ENCODE measurements at regions not wholly inside any gene's neighbourhood (a gene's known extent, or its start where the extent isn't known, plus 50 kb on each side); places are given as distances from the start of the nearest gene placed in this dataset.

DNA sequence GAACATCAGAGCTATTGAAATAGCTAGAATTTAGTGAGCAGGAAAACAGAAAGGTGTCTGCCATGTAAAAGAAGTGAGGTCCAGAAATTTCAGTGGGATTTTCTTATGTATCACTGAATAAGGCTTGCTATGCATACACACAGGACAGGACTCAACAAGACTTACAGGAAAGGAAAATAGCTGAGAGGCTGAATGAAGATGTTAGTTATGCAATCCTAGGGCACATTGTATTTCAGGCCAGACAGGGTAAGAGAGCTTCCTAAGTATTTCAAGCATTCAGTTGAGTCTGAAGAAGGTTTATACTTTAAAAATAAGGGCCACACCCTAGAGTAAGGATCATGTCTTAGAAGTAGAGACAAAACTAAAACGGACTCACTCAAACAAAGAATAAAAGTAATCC lies 419.9 kb upstream of the PRR20A start:
- Histone ChIP-seq H4K20me1 (ENCODE audit: insufficient read depth, poor library complexity, severe bottlenecking) (no peaks in the 10 kb centered on the region), H3K36me3 (replicated peaks; ENCODE audit: insufficient read depth, low read depth) (no peaks in the 10 kb centered on the region), H2AFZ (no peak overlapping the region), H3K4me3 (no peak overlapping the region), H3K9me3 (ENCODE audit: low read depth) (no peaks in the 10 kb centered on the region), H3K79me2 (no peaks in the 10 kb centered on the region), H3K27ac (no peak overlapping the region), H3K4me1 (ENCODE audit: insufficient read depth) (no peaks in the 10 kb centered on the region), H3K27me3 (no peaks in the 10 kb centered on the region), H3K4me2 (no peak overlapping the region), H3K9me2 (replicated peaks; ENCODE audit: insufficient read depth) (no peaks in the 10 kb centered on the region)
- TF ChIP-seq EZH2 (IDR thresholded peaks at IDR 0.05; ENCODE audit: borderline replicate concordance): no peak
- TF ChIP-seq EZH2phosphoT487 (IDR thresholded peaks at IDR 0.05; ENCODE audit: low read depth, severe bottlenecking, unreplicated experiment): no peak
- TF ChIP-seq, protein P1, sequence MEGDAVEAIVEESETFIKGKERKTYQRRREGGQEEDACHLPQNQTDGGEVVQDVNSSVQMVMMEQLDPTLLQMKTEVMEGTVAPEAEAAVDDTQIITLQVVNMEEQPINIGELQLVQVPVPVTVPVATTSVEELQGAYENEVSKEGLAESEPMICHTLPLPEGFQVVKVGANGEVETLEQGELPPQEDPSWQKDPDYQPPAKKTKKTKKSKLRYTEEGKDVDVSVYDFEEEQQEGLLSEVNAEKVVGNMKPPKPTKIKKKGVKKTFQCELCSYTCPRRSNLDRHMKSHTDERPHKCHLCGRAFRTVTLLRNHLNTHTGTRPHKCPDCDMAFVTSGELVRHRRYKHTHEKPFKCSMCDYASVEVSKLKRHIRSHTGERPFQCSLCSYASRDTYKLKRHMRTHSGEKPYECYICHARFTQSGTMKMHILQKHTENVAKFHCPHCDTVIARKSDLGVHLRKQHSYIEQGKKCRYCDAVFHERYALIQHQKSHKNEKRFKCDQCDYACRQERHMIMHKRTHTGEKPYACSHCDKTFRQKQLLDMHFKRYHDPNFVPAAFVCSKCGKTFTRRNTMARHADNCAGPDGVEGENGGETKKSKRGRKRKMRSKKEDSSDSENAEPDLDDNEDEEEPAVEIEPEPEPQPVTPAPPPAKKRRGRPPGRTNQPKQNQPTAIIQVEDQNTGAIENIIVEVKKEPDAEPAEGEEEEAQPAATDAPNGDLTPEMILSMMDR (IDR thresholded peaks at IDR 0.05; ENCODE audit: poor library complexity): no peak
- 84% methylated on average over 1 of the region's 1 CpG for WGBS (ENCODE audit: low lambda C conversion rate, missing lambda C conversion rate)
- DNase-seq (ENCODE audit: low spot score): no peak

- Histone ChIP-seq H3K27ac (no peak overlapping the region), H3K4me3 (no peak overlapping the region), H3K9me2 (replicated peaks; ENCODE audit: insufficient read depth) (no peaks in the 10 kb centered on the region), H3K79me2 (no peaks in the 10 kb centered on the region), H4K20me1 (ENCODE audit: insufficient read depth, poor library complexity, severe bottlenecking) (no peaks in the 10 kb centered on the region), H3K4me1 (ENCODE audit: insufficient read depth) (no peaks in the 10 kb centered on the region), H3K9me3 (ENCODE audit: low read depth) (no peaks in the 10 kb centered on the region), H3K36me3 (replicated peaks; ENCODE audit: insufficient read depth, low read depth) (no peaks in the 10 kb centered on the region), H2AFZ (no peak overlapping the region), H3K27me3 (no peaks in the 10 kb centered on the region), H3K4me2 (no peak overlapping the region)
- TF ChIP-seq EZH2 (IDR thresholded peaks at IDR 0.05; ENCODE audit: borderline replicate concordance) (no peak), EZH2phosphoT487 (IDR thresholded peaks at IDR 0.05; ENCODE audit: low read depth, severe bottlenecking, unreplicated experiment) (no peak)
- TF ChIP-seq, protein P1 (IDR thresholded peaks at IDR 0.05; ENCODE audit: poor library complexity): no peak
- DNase-seq (ENCODE audit: low spot score): no peak
- 88% methylated on average over 21 of the region's 35 CpGs for WGBS (ENCODE audit: low lambda C conversion rate, missing lambda C conversion rate)
Observed at GRCh38 chr13:56735537-56735942, 405.2 kb upstream of the PRR20A start.

- TF ChIP-seq EZH2 (IDR thresholded peaks at IDR 0.05; ENCODE audit: borderline replicate concordance): no peak
- TF ChIP-seq, protein P1 (IDR thresholded peaks at IDR 0.05; ENCODE audit: poor library complexity): no peak
- TF ChIP-seq EZH2phosphoT487 (IDR thresholded peaks at IDR 0.05; ENCODE audit: low read depth, severe bottlenecking, unreplicated experiment): no peak
- Histone ChIP-seq H3K4me2 (no peak overlapping the region), H3K27me3 (no peaks in the 10 kb centered on the region), H3K36me3 (replicated peaks; ENCODE audit: insufficient read depth, low read depth) (no peaks in the 10 kb centered on the region), H3K9me3 (ENCODE audit: low read depth) (no peaks in the 10 kb centered on the region), H3K79me2 (no peaks in the 10 kb centered on the region), H3K4me1 (ENCODE audit: insufficient read depth) (no peaks in the 10 kb centered on the region), H3K27ac (no peak overlapping the region), H3K4me3 (no peak overlapping the region), H3K9me2 (replicated peaks; ENCODE audit: insufficient read depth) (no peaks in the 10 kb centered on the region), H2AFZ (no peak overlapping the region), H4K20me1 (ENCODE audit: insufficient read depth, poor library complexity, severe bottlenecking) (no peaks in the 10 kb centered on the region)
- DNase-seq (ENCODE audit: low spot score): no peak
- WGBS (ENCODE audit: low lambda C conversion rate, missing lambda C conversion rate): 86% methylated on average over 1 of the region's 1 CpG
Observed at GRCh38 chr13:56736966-56737365, 403.8 kb upstream of the PRR20A start.

GRCh38 chr13:56752636-56753035 lies 388.1 kb upstream of the PRR20A start:
- TF ChIP-seq EZH2phosphoT487 (IDR thresholded peaks at IDR 0.05; ENCODE audit: low read depth, severe bottlenecking, unreplicated experiment) (no peak), EZH2 (IDR thresholded peaks at IDR 0.05; ENCODE audit: borderline replicate concordance) (no peak)
- TF ChIP-seq, protein P1 (IDR thresholded peaks at IDR 0.05; ENCODE audit: poor library complexity): no peak
- no peaks in the 10 kb centered on the region for H3K9me2 ChIP-seq (replicated peaks; ENCODE audit: insufficient read depth)
- DNase-seq (ENCODE audit: low spot score): no peak
- H3K36me3 ChIP-seq (replicated peaks; ENCODE audit: insufficient read depth, low read depth): no peaks in the 10 kb centered on the region
- no peaks in the 10 kb centered on the region for H3K9me3 ChIP-seq (ENCODE audit: low read depth)
- H3K27ac ChIP-seq: no peak overlapping the region
- H2AFZ ChIP-seq: no peak overlapping the region
- H3K4me3 ChIP-seq: no peak overlapping the region
- 62% methylated on average over 1 of the region's 1 CpG for WGBS (ENCODE audit: low lambda C conversion rate, missing lambda C conversion rate)
- no peak overlapping the region for H3K4me2 ChIP-seq
- H3K27me3 ChIP-seq: no peaks in the 10 kb centered on the region
- no peaks in the 10 kb centered on the region for H3K4me1 ChIP-seq (ENCODE audit: insufficient read depth)
- H3K79me2 ChIP-seq: no peaks in the 10 kb centered on the region
- H4K20me1 ChIP-seq (ENCODE audit: insufficient read depth, poor library complexity, severe bottlenecking): no peaks in the 10 kb centered on the region

Data from hepatocyte (in vitro differentiated cells).